ENCODE measurements at regions not wholly inside any gene's neighbourhood (a gene's known extent, or its start where the extent isn't known, plus 50 kb on each side); places are given as distances from the start of the nearest gene placed in this dataset.

DNA sequence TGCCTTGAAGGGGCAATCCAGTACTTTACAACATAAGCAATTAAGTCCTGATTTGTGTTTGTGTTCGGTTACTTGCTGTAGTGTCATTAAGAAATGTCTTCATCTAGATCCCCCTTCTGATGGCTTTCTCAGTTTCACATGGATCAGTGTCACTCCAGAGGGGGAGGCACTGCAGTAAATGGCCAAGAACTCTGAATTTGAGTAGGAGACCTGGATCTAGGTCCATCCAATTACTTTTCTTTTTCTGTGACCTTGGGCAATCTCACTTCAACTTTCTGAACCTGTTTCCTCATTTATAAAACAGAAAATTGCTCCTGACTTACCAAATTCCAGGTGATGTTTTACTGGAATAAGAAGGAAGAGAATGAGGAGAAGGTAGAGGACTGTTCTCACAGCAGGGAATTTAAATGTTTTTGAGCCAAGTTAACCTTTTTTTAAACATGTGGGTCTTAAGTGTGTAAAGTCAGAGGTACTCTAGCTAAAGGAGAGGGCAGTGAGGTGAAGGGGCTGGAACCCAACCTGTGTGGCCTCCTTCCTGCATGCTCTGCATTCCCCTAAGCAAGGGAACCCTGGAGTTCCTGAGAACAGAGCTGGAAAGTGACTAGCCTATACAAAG lies 285.5 kb downstream of the HACE1 start:
- DNase-seq (ENCODE audit: low read depth in 2 of 2), result no peak

DNA sequence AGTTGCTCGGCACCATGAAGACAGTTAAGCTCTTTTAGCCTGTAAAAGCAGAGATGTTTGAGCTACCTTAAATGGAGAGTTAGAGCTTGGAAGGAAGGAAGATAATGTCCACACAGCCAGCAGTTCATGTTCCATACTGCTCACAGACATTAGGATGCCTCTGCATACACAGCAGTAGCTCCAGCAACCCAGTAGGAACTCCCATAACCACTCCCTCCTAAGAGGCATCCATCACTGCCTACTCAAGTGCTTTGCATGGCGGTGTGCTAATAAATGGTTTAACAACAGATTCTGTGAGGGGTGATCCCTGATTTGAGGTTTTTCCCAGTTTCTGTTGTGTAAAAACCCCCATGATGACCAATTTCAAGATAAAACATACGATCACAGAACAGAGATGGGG lies 286.4 kb downstream of the HACE1 start:
- DNase-seq (ENCODE audit: low read depth in 2 of 2), result no peak

DNA sequence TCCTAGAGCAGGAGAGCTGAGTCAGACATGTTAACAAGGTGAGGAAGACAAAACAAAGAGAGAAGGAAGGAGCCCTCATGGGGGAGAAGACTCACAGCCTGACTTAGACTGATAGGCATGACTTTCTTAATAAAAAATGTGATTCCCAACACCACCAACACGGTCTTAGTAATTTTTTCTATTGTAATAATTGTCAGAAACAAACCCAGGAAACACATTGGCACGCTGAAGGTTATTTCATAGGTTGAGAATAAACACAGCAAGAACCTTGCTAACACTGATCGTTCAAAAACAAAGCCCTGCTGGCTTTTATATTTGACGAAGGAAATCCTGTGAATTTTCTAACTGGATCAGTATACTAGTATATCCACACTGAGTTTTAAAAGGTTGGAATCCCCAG lies 286.8 kb downstream of the HACE1 start:
- DNase-seq (ENCODE audit: low read depth in 2 of 2), result no peak

DNA sequence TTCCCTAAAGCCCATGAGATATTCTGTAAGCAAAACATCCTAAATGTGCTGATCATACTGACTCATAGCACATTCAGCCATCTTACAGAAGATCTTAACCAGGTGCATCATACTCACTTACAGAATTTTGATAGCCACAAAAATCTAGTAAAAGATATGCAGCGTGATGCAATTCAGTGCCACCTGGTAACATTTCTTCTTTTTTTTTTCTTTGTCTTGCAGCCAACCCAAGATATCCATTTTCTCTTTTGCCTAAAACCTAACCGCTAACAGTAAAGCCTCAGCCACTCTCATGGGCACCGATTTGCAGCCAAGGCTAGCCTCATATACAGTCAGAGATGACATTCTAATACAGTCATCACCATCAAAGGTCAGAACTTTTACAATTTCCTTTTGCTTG lies 293.3 kb downstream of the HACE1 start:
- no peak for DNase-seq (ENCODE audit: low read depth in 2 of 2)

DNA sequence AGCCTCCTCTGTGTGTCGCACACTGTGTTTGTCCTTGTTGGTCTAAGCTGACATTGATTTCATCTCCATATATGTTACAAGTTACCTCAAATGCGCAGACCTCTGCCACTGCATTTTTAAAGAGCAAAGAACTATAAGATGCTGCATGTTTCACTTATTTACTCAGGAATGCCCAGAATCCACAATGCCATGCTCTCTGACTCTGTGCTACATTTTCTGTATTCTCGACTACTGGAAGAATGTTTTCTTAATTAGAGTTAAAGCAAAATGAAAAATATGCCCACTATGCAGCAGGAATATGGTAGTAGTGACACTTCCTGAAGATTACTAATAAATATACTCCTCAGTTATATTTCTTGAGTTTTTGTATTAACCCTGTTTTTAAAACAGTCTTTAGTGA lies 296.4 kb downstream of the HACE1 start:
- DNase-seq (ENCODE audit: low read depth in 2 of 2), result no peak

DNA sequence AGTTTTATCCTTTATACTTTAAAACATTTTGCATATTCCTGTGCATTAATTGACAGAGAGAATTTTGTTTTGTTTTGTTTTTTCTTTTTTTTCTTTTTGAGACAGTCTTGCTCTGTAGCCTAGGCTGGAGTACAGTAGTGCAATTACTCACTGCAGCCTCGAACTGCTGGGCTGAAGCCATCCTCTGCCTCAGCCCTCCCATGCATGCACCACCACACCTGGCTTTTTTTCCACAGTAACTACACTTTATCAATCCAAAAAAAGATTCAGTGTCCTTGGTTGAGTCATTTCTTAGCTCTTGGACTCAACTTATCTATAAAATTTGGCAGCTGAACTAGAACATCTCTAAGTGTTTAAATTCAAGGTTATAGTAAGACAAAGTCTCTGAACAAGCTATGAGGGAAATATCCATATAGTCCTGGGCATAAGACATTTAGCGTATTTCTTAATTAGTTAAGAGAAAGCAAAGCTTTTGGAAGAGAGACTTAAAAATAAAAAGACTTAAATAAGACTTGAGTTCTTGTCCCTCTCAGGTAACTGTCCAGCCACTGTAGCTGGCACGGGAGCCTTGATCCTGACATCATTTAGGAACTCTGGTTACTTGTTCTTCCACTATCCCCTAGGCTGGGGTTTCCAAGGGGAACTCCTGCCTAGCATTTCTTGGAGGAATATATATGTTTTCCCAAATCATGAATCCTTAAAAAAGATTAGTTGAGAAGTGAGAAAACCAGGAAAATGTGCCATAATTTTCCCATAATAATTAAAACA lies 300.1 kb downstream of the HACE1 start:
- no peak for DNase-seq (ENCODE audit: low read depth in 2 of 2)

DNA sequence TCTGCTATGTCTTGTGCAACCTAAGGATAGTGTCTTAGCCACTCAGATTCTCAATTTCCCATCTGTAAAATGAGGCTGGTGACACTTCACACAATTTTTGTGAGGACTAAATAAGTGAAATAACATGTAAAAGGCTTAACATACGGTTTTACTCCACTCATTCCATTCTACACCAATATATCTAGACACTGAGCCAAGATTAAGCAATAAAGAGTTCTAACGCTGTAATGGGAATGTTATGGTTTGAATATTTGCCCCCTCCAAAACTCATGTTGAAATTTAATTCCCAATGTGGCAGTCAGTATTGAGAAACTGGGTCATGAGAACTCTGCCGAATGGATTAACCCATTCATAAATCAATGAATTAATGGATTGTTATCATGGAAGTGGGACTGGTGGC lies 301.0 kb downstream of the HACE1 start:
- DNase-seq (ENCODE audit: low read depth in 2 of 2), result no peak

DNA sequence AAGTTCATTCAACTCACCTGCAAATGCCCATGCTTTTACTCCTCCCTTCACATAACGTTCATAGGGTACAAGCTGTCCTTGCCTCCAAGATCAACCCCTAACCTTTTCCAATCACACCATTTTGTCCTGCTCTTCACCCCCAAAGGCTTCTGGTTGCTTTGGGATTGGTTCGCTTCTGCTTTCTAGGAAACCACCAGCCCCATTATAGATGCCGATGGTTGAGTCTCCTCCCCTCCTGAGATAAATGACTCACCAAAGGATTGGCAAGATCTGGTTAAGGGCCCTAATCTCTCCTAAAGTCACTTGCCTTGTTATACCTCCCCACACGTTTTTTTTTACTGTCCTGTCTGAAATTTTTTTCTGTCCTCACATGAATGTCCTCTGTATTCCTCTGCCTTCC lies 311.4 kb downstream of the HACE1 start:
- no peak for DNase-seq (ENCODE audit: low read depth in 2 of 2)

DNA sequence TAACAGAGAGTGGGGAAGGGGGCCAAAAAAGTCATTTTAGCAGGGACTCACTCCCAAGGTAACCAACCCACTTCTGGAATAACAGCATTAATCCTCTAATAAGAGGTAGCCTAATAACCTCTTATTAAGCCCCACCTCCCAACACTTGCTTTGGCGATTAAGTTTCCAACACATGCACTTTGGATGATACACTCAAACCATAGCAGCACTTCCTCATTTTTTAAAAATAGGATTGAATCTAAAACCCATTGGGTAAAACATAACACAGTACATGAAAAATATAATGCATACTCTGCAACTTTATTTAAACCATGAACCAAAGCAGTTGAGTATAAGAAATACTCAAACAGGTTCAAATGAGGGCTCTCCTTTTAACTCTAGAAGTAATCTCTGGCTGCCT lies 318.3 kb downstream of the HACE1 start:
- DNase-seq (ENCODE audit: low read depth in 2 of 2), result no peak

DNA sequence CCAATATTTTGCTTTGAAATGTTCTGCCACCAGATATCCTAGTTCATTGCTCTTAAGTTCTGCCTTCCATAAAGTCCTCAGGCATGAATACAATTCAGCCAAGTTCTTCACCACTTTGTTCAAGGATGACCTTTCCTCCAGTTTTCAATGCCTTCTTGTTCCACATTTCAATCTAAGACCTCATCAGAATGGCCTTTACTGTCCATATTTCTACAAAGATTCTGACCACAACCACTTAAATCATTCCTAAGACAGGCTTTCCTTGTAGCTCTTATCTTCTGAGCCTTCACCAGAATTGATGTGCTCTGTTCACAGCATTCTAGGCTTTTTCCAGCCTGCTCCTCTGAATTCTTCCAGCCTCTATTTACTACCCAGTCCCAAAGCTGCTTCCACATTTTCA lies 319.0 kb downstream of the HACE1 start:
- DNase-seq (ENCODE audit: low read depth in 2 of 2), result no peak

DNA sequence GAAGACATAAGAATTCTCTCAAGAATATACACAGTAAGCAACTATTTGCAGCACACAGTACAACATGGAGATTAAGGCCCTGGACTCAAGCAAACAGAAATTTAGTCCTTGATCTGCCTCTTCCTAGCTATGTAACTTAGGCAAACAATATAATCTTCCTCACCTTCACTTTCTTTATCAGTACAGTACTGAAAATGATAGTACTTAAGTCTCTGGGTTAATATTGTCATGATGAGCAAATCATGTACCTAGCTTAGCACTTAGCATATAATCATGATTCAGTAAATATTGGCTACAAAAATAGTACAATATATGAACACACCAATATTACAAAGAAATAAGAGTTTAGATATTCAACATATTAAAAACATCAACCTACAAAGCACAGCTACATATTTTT lies 320.5 kb downstream of the HACE1 start:
- DNase-seq (ENCODE audit: low read depth in 2 of 2), result no peak

DNA sequence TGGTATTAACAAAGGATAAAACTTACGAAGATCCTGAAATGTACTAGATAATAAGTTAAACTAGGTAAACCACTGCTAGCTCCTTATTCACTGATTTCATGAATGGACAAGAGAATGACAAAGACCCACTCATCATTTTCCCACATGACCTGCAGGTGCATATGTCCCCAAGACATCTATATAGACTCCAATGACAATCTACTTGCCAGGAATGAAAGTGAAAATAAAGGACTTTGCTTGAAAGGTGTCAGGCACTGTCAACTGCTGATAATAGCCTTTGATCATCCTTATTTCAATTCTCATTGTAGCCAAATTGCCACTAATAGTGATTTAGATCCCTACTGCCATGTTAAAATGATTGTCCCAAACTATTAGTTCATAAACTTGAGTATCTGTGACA lies 321.8 kb downstream of the HACE1 start:
- DNase-seq (ENCODE audit: low read depth in 2 of 2), result no peak

DNA sequence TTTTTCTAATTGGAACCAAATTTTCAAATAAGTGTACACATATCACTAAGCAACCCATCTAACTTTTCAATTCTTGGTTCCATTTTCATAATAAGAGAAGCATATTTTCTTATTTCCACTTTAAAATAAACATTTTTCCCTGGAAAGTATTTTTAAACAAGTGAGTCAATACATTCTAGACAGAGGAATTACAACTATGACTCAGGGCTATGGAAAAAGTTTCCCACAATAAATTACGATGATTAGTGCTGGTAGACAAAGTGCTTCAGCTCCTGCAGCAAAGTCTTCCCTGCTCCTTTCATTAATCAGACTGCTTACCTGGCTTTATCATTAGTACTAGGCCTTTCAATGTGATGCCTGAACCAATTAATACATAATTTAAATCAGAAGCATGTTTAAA lies 322.5 kb downstream of the HACE1 start:
- no peak for DNase-seq (ENCODE audit: low read depth in 2 of 2)

DNA sequence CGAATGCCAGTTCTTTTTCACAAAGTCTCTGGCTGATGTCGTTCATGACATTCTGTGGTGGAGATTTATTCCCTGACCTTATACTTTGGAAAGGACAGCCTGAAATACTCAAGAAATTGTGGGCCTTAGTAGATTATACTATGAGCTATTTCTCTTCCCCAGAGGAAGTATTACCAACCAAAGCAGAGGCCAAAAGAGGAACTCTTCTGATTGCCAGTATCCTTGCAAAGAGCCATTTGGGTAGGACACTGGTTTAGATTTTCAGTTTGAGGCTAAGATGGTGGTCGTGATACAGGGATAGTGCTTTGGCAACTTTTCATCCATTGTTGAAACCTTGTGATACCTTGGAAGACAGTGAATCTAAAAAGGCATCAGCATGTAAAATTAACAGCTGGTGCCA lies 327.3 kb downstream of the HACE1 start:
- no peak for DNase-seq (ENCODE audit: low read depth in 2 of 2)

DNA sequence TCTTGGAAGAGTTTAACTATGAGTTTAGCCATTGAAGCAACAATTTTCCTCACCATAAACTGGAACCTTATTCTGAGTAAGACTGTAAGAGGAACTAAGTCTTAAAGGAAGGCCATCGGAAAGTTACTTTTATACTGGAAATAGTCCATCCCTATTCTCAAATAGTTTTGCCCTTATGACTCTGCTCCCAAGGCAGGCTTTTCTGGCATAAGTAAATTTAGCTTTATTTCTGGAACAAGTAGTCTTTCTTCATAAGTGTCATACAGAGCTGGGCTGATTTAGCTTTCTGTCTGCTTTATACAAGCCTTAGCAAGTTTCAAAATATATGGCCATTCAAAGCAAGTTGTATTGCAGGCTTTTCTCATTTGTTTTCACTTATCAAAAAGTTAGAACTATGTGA lies 328.1 kb downstream of the HACE1 start:
- DNase-seq (ENCODE audit: low read depth in 2 of 2), result no peak

DNA sequence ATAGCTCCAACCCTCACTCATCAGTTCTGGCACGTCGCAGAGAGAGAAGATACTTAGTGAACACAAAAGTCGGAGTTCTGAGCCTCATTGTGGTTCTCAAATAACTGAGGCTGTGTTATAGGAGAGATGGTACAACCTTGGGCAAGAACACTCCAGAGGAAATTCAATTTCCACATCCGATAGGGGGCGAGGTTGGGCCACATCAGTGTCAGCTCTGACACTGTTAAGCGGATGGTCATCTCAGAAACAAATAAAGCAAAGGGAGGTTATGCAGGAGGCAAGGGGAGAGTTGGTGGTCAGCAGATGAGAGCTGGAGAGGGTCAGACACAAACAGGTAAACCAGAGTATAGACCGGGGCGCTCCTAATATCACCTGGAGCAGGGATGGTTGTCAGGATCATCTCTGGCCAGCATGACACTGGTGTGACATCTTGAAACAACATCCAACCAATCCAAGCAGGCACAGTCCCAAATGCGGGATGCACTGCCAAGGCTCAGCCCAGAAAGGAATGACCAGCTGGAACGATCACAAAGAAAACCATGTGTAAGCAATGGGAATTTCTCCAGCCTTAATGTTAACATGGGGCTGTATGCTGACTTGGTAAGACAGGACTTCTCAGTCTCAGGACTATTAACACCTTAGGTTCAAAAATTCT lies 331.8 kb downstream of the HACE1 start:
- DNase-seq (ENCODE audit: low read depth in 2 of 2), result no peak

DNA sequence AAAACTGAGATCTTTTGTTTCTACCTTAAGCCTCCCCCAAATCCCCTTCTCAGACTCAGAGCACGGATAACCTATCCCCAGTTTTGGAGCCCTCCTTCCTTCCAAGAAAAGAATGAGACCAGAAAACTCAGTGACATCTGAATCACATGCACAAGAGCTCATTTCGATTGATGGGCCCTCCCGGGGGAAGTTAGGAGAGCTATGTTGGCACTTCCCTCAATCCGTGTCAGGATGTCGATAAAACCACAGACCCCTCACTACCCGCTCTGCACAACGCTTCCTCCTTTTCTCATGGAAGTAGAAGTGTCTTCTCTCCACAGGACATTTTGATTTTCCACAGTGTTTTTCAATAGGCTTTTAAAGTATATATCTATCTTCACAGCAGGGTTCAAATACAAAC lies 332.4 kb downstream of the HACE1 start:
- DNase-seq (ENCODE audit: low read depth in 2 of 2), result no peak

DNA sequence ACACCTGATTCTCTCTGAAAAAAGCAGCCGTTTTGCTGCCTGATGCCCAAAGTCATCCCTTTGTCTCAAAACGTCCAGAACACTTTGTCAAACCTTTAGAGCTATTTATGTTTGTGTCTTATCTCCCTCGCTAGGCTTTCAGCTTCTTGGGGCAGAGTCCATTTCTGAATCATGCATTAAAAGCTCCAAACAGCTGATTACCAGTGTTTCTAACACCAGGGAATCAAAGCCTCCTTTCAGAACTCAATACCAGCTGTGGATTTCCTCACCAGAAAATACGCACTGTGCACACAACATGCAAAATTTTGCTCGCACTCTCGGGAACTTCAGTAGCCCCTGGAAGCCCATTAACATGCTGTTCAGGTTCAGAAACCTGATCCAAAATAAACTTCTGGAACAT lies 333.3 kb downstream of the HACE1 start:
- no peak for DNase-seq (ENCODE audit: low read depth in 2 of 2)

DNA sequence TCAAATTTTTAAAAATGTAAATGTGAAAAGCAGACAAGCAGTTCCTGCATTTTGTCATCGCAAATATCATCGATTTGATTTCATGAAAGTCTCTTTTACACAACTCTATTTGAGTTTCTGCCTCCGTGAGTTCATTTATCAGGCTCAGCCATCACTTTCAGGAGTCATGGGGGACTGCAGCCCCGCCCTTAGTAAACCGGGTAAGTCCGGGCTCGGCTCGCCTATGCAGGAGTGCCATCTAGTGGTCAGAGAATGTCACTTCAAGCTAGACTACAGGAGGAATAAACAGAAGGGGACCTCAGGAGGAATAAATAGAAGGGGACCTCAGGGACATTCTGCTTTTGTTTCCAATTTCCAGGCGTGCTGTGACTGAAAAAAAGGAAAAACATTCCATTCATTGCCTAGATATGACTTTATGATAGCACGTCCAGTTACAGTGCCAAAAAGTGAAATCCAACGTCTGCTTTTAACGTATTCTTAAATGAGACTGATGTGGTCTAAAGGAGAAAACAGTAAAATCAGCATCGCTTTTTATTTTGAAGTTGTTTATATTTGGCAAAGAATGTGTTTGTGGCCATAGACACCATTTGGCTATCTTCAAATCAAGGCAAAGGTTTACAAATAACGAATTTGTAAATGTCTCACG lies 333.9 kb downstream of the HACE1 start:
- DNase-seq (ENCODE audit: low read depth in 2 of 2), result peak; percentile 49 to 53

DNA sequence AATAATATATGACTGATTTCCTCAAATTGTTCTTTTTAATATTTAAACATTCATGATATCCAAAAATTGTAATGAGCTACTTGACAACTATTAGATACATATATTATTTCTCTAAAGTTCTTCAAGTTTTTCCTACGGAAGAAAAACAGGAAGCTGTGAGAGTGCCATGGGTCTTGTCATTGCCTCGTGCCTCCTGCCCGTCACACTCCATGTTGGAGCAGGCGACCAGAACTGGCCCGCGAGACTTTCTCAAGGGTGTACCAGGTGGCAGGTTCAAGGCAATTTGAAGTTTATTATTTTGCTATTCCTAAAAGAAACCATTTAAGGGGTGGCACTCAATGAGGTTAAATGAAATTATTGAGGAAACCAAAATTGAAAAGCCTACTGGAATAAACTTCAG lies 337.2 kb downstream of the HACE1 start:
- DNase-seq (ENCODE audit: low read depth in 2 of 2), result no peak

DNA sequence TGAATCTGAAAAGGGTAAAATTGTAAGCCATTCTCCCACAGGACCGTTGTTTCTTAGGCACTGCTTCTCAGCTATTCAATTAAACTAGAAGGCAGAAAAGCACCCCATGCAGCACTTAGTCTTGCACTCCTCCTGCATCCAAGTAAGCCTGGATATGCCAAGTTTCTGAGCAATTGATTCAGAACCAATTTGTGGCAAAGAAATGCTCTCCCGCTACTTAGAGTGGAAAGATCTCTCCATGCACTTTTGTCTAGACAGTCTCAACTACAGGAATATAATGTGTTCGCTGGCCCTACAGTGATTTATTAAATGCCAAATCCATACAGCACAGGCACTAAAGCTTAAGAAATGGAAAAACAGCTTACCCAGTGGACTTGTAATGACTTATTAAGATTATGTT lies 338.5 kb downstream of the HACE1 start:
- DNase-seq (ENCODE audit: low read depth in 2 of 2), result no peak

DNA sequence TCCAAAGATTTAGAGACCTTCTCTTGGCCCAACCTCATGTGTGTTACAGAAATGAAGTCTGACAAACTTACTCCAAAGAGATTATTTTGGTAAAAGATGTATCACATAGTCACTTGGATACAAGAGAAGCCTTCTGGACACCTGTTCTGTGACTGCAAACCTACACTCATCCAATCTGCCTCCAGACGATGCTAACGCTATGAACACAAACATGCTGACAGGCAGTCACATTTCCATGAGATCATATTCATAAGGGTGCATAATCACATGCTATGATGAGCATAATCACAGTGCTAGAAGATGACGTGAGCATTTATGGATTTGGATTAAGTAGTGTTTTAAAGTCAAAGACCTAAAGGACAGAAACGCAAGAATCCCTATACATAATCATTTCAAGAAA lies 340.2 kb downstream of the HACE1 start:
- no peak for DNase-seq (ENCODE audit: low read depth in 2 of 2)

DNA sequence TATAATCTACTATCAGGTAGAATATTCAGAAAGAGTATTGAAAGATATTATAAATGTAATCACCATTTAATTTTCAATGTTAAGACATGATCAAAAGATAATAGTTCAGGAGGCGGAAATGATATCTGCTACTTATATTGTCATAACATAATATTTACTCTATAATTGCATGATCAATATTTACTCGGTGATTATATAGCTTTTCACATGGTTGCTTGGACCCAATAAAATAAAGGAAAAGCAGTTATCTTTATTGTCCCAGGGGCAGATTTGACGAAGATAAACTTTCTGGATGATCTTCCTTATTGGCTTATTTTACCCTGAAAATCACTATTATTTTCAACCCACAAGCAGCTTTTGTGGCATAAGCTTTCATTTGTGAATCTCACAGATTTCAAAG lies 350.4 kb downstream of the HACE1 start:
- no peak for DNase-seq (ENCODE audit: low read depth in 2 of 2)

Data from stimulated activated CD4-positive, alpha-beta T cell treated with anti-CD3 and anti-CD28 coated beads, Interleukin-4, amount 100 ng/mL, for 48 hours (primary cell).